ENCODE measurements at regions not wholly inside any gene's neighbourhood (a gene's known extent, or its start where the extent isn't known, plus 50 kb on each side); places are given as distances from the start of the nearest gene placed in this dataset.
"Not testable (repeated sequence)": the region's sequence is repeated elsewhere in the genome, so short reads cannot be mapped to it uniquely, and the experiment has no call there.

- intact Hi-C loops (cut with micrococcal nuclease), result loop anchor here (10.0 kb wide), 1 partner anchor 577 kb away; no protein-coding TSS in a partner anchor
- H3K27me3 Mint-ChIP-seq (ENCODE audit: insufficient read depth, unreplicated experiment), result peaks cover 42% of the 10 kb centered on the region
- no peak overlapping the region for H3K27ac Mint-ChIP-seq (ENCODE audit: low read depth, unreplicated experiment)
- TF ChIP-seq CTCF (IDR thresholded peaks at IDR 0.05; ENCODE audit: unreplicated experiment), result no peak
- DNase-seq (ENCODE audit: unreplicated experiment), result no peak
- no TSS peak for BruUV-seq (replicated peaks)
- no peak overlapping the region for H3K4me3 Mint-ChIP-seq (ENCODE audit: unreplicated experiment)
- no peaks in the 10 kb centered on the region for H3K36me3 Mint-ChIP-seq (ENCODE audit: insufficient read depth, unreplicated experiment)
- H3K4me1 Mint-ChIP-seq (ENCODE audit: insufficient read depth, unreplicated experiment), result no peaks in the 10 kb centered on the region
- CTCF ChIA-PET, result no interaction called here
- POLR2A ChIA-PET, result no interaction called here
- no peaks in the 10 kb centered on the region for H3K9me3 Mint-ChIP-seq (ENCODE audit: unreplicated experiment)
Measured at GRCh38 chr3:34107669-34108068, 309.2 kb downstream of the PDCD6IP start.

GRCh38 chr3:34109021-34109420, 310.6 kb downstream of the PDCD6IP start:
- CTCF ChIA-PET, result no interaction called here
- Mint-ChIP-seq H3K9me3 (ENCODE audit: unreplicated experiment) (no peaks in the 10 kb centered on the region), H3K36me3 (ENCODE audit: insufficient read depth, unreplicated experiment) (no peaks in the 10 kb centered on the region), H3K27ac (ENCODE audit: low read depth, unreplicated experiment) (no peak overlapping the region), H3K27me3 (ENCODE audit: insufficient read depth, unreplicated experiment) (peaks cover 35% of the 10 kb centered on the region), H3K4me3 (ENCODE audit: unreplicated experiment) (no peak overlapping the region), H3K4me1 (ENCODE audit: insufficient read depth, unreplicated experiment) (no peaks in the 10 kb centered on the region)
- POLR2A ChIA-PET, result no interaction called here
- intact Hi-C loops (cut with micrococcal nuclease), result loop anchor here (10.0 kb wide), 1 partner anchor 576 kb away; no protein-coding TSS in a partner anchor
- no TSS peak for BruUV-seq (replicated peaks)
- TF ChIP-seq CTCF (IDR thresholded peaks at IDR 0.05; ENCODE audit: unreplicated experiment), result no peak
- DNase-seq (ENCODE audit: unreplicated experiment), result peak; percentile 11

- no peak overlapping the region for H3K27ac Mint-ChIP-seq (ENCODE audit: low read depth, unreplicated experiment)
- DNase-seq (ENCODE audit: unreplicated experiment), result no peak
- no peaks in the 10 kb centered on the region for H3K9me3 Mint-ChIP-seq (ENCODE audit: unreplicated experiment)
- ChIA-PET CTCF (interaction anchor here (0.5 to 0.8 kb wide), 3 partner anchors 469 to 681 kb away, joined by 3 read pairs; no protein-coding TSS in a partner anchor), POLR2A (no interaction called here)
- H3K4me3 Mint-ChIP-seq (ENCODE audit: unreplicated experiment), result no peak overlapping the region
- peaks cover 27% of the 10 kb centered on the region for H3K27me3 Mint-ChIP-seq (ENCODE audit: insufficient read depth, unreplicated experiment)
- no TSS peak for BruUV-seq (replicated peaks)
- TF ChIP-seq CTCF (IDR thresholded peaks at IDR 0.05; ENCODE audit: unreplicated experiment), result no peak
- intact Hi-C loops (cut with micrococcal nuclease), result loop anchor here (10.0 kb wide), 1 partner anchor 575 kb away; no protein-coding TSS in a partner anchor
- H3K4me1 Mint-ChIP-seq (ENCODE audit: insufficient read depth, unreplicated experiment), result no peaks in the 10 kb centered on the region
- H3K36me3 Mint-ChIP-seq (ENCODE audit: insufficient read depth, unreplicated experiment), result no peaks in the 10 kb centered on the region
Measured at GRCh38 chr3:34109846-34110245, 311.4 kb downstream of the PDCD6IP start.

GRCh38 chr3:34111361-34111760, 312.9 kb downstream of the PDCD6IP start:
- H3K4me1 Mint-ChIP-seq (ENCODE audit: insufficient read depth, unreplicated experiment), result no peaks in the 10 kb centered on the region
- peaks cover 12% of the 10 kb centered on the region for H3K27me3 Mint-ChIP-seq (ENCODE audit: insufficient read depth, unreplicated experiment)
- TF ChIP-seq CTCF (IDR thresholded peaks at IDR 0.05; ENCODE audit: unreplicated experiment), result no peak
- H3K4me3 Mint-ChIP-seq (ENCODE audit: unreplicated experiment), result no peak overlapping the region
- no peaks in the 10 kb centered on the region for H3K9me3 Mint-ChIP-seq (ENCODE audit: unreplicated experiment)
- H3K36me3 Mint-ChIP-seq (ENCODE audit: insufficient read depth, unreplicated experiment), result no peaks in the 10 kb centered on the region
- ChIA-PET CTCF (no interaction called here), POLR2A (no interaction called here)
- DNase-seq (ENCODE audit: unreplicated experiment), result no peak
- intact Hi-C loops (cut with micrococcal nuclease), result no loop called here
- no TSS peak for BruUV-seq (replicated peaks)
- H3K27ac Mint-ChIP-seq (ENCODE audit: low read depth, unreplicated experiment), result no peak overlapping the region

- DNase-seq (ENCODE audit: unreplicated experiment); H3K27ac Mint-ChIP-seq (ENCODE audit: low read depth, unreplicated experiment); H3K4me1 Mint-ChIP-seq (ENCODE audit: insufficient read depth, unreplicated experiment); intact Hi-C loops (cut with micrococcal nuclease); H3K4me3 Mint-ChIP-seq (ENCODE audit: unreplicated experiment); CTCF ChIA-PET; H3K9me3 Mint-ChIP-seq (ENCODE audit: unreplicated experiment); BruUV-seq (replicated peaks); H3K36me3 Mint-ChIP-seq (ENCODE audit: insufficient read depth, unreplicated experiment); POLR2A ChIA-PET: not testable (repeated sequence)
- H3K27me3 Mint-ChIP-seq (ENCODE audit: insufficient read depth, unreplicated experiment), result peaks cover 12% of the 10 kb centered on the region
Measured at GRCh38 chr3:34112261-34112660, 313.8 kb downstream of the PDCD6IP start.
